Astrocyte of the cerebellum (primary cell): ENCODE measurements at regions not wholly inside any gene's neighbourhood (a gene's known extent, or its start where the extent isn't known, plus 50 kb on each side); places are given as distances from the start of the nearest gene placed in this dataset.
A peak's percentile ranks its signal among the peaks of the same experiment; 100 is the strongest.

Experiments used
- DNase-seq: peaks from one replicate; pipeline ENCODE4 v3.0.0-alpha.2; 2011; ENCODE audit warnings: low read depth
- H3K4me3 ChIP-seq: 2 replicates; pipeline ENCODE4 v1.5.1; 2011; ENCODE audit warnings: mild to moderate bottlenecking, low read depth, low read length, moderate library complexity
- in situ Hi-C: cut with HindIII; loops from 2 replicates; pipeline ENCODE4 v1.10.0; 2017; ENCODE audit warnings: low sequenced_read_pairs
- TF ChIP-seq, protein P1 (sequence below): IDR thresholded peaks from 2 replicates; pipeline ENCODE4 v1.5.1; 2012; ENCODE audit warnings: low read length, low read depth, moderate library complexity, mild to moderate bottlenecking; ENCODE audit errors: missing control alignments

DNA sequence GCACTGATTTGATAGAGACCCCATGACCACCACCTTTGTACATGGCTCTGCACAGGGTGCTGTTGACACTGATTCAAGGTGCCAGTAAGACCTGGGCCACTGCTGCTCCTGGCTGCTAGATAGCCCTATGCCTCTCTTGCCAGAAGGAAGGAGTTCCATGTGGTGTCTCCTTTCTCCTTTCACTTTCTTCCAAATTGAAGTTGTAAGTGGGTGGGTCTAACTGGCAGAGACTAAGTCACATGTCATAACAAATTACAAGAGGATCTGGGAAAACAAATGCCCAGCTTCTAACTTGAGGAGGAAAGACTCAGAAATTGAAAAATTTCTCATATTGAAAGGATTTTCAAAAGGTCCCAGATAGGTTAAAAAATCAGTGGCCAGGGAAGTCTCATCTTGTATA is 116.8 kb downstream of the TFAP2B start:
- no peak overlapping the region for H3K4me3 ChIP-seq
- no peak for DNase-seq
- in situ Hi-C loops = no loop called here
- TF ChIP-seq, protein P1, sequence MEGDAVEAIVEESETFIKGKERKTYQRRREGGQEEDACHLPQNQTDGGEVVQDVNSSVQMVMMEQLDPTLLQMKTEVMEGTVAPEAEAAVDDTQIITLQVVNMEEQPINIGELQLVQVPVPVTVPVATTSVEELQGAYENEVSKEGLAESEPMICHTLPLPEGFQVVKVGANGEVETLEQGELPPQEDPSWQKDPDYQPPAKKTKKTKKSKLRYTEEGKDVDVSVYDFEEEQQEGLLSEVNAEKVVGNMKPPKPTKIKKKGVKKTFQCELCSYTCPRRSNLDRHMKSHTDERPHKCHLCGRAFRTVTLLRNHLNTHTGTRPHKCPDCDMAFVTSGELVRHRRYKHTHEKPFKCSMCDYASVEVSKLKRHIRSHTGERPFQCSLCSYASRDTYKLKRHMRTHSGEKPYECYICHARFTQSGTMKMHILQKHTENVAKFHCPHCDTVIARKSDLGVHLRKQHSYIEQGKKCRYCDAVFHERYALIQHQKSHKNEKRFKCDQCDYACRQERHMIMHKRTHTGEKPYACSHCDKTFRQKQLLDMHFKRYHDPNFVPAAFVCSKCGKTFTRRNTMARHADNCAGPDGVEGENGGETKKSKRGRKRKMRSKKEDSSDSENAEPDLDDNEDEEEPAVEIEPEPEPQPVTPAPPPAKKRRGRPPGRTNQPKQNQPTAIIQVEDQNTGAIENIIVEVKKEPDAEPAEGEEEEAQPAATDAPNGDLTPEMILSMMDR = no peak

DNA sequence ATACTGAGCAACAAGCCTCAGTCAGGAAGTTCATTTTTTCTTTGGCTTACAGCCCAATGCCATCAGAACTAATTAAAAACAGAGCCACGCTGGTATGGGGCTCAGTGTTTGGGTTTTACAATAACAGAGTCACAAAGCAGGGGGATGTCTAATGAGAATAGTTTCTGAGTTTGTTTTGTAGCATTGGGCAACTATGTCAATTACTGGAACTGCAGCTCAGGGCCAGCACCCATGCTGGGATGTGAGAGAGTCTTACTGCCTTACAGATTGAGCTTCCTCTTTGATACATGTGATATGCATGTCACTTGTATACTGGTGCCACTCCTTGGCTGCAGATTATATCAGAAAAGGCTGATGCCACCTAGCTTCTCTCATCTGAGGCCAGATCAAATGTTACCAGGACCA is 117.6 kb downstream of the TFAP2B start:
- TF ChIP-seq, protein P1 = no peak
- no peak overlapping the region for H3K4me3 ChIP-seq
- DNase-seq = peak; percentile 6
- in situ Hi-C loops = no loop called here

DNA sequence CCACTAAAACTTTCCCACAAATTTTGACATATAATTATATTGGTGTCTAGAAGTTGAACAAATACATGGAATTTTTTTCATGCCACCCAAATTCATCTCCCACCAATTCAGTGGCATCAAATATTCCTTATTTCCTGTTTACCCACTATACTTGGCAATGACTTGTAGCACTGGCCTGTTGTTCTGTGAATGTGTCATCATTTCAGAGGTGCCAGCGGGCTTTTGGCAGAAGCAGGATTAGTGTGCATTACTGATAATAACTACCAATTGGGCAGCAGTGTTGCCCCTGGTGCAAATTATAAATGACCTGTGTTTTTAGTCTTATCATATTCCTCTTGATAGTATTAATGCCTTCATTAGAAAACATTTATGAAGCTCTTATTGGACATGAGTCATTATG is 121.3 kb downstream of the TFAP2B start:
- H3K4me3 ChIP-seq = no peak overlapping the region
- TF ChIP-seq, protein P1 = no peak
- in situ Hi-C loops = no loop called here
- no peak for DNase-seq

DNA sequence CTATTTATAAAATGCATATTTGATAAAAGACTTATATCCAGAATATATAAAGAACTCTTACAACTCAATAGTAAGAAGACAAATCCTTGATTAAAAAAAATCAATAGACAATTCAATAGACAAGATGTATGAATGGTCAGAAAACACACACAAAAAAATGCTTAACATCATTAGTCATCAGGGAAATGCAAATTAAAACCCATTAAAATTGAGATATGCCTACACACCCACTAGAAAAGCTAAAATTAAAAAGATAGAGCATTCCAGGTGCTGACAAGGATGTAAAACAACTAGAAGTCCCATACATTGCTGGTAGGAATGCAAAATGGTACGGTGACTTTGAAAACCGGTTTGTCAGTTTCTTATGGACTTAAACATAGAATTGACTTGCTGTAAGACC is 127.1 kb downstream of the TFAP2B start:
- DNase-seq = no peak

DNA sequence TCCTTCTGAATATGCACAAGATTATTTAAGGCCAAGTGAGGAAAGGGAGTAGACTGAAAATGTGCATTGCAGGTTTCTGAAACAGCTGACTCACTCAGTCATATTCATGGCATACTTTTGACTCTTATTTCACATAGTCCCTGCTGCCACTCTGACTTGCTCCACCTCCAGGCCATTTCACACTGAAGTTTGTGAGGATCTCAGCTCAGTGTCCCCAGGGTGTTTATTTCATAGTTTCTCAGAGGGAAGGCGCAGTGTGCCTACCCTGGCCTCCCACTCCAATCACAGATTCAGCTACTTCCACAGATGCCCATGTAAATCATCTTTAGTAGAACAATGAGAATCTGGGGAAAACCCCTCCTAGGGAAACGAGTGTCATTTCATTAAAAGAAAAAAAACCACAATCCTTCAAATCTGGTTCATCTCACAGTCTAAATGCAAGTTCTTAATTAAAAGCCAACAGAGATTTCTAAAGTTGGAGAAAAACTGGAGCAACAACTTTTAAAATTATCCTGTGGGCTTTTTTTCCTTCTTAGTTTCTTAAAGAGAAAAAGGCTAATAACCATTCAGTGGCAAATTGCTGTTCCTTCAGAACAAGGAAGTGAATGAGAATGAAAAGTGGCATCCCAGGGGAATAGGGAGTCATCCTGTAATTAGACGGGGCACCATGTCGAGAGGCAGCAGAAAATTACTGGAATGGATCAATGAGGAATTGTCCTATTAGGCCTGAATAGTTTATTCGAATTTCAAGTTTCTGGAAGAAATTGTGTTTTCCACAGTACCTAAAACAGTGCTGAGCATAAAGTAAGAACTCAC is 133.6 kb downstream of the TFAP2B start:
- DNase-seq = no peak
- in situ Hi-C loops = no loop called here
- no peak overlapping the region for H3K4me3 ChIP-seq
- TF ChIP-seq, protein P1 = no peak

More for the DNA sequence above, 127.1 kb downstream of the TFAP2B start:
- TF ChIP-seq, protein P1 = no peak
- H3K4me3 ChIP-seq = no peak overlapping the region
- in situ Hi-C loops = no loop called here

DNA sequence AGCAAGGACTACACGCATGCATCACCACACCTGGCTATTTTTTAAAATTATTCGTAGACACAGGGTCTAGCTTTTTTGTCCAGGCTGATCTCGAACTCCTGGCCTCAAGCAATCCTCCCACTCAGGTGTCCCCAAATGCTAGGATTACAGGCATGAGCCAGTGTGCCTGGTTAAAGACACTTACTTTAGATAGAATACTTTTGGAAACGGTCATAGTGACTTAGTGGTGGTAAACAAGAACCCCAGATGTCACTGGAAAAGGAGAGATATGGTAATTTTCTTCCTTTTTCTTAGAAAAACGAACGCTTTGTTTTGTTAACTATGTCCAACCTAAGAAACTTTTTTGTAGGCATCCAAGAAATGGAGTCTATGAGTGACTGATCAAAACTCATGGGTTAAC is 137.3 kb downstream of the TFAP2B start:
- TF ChIP-seq, protein P1 = no peak
- in situ Hi-C loops = no loop called here
- no peak overlapping the region for H3K4me3 ChIP-seq
- DNase-seq = no peak
